Immature natural killer cell (primary cell): ENCODE measurements at regions not wholly inside any gene's neighbourhood (a gene's known extent, or its start where the extent isn't known, plus 50 kb on each side); places are given as distances from the start of the nearest gene placed in this dataset.
"Not testable (repeated sequence)": the region's sequence is repeated elsewhere in the genome, so short reads cannot be mapped to it uniquely, and the experiment has no call there.

Experiments
- DNase-seq, 3 donors: peaks; one replicate each; pipeline ENCODE4 v3.0.0; 2022; ENCODE audit warnings: mixed read lengths in 1 of 3
- H3K27ac Mint-ChIP-seq, 6 donors: one replicate each; pipeline ENCODE4 v1.8.0; 2020; ENCODE audit warnings: mixed read lengths in 6 of 6, mild to moderate bottlenecking in 5 of 6, inconsistent platforms in 4 of 6, moderate library complexity in 3 of 6
- H3K27me3 Mint-ChIP-seq, 3 donors: one replicate each; pipeline ENCODE4 v1.8.0; 2020 to 2021; ENCODE audit warnings: low read depth in 3 of 3, mild to moderate bottlenecking in 3 of 3, mixed read lengths in 3 of 3, moderate library complexity in 3 of 3, inconsistent platforms in 1 of 3
- H3K36me3 Mint-ChIP-seq, 3 donors: one replicate each; pipeline ENCODE4 v1.8.0; 2020; ENCODE audit warnings: mixed read lengths in 3 of 3, inconsistent platforms in 2 of 3, mild to moderate bottlenecking in 2 of 3
- H3K4me1 Mint-ChIP-seq, 2 donors: one replicate each; pipeline ENCODE4 v1.8.0; 2020; ENCODE audit warnings: inconsistent platforms in 2 of 2, mild to moderate bottlenecking in 2 of 2, mixed read lengths in 2 of 2, moderate library complexity in 1 of 2
- H3K4me3 Mint-ChIP-seq, 5 donors: one replicate each; pipeline ENCODE4 v1.8.0; 2020; ENCODE audit warnings: mild to moderate bottlenecking in 5 of 5, mixed read lengths in 5 of 5, inconsistent platforms in 3 of 5, moderate library complexity in 3 of 5
- H3K9me3 Mint-ChIP-seq, 6 donors: one replicate each; pipeline ENCODE4 v1.8.0; 2020; ENCODE audit warnings: mild to moderate bottlenecking in 6 of 6, mixed read lengths in 6 of 6, inconsistent platforms in 4 of 6, moderate library complexity in 3 of 6

DNA sequence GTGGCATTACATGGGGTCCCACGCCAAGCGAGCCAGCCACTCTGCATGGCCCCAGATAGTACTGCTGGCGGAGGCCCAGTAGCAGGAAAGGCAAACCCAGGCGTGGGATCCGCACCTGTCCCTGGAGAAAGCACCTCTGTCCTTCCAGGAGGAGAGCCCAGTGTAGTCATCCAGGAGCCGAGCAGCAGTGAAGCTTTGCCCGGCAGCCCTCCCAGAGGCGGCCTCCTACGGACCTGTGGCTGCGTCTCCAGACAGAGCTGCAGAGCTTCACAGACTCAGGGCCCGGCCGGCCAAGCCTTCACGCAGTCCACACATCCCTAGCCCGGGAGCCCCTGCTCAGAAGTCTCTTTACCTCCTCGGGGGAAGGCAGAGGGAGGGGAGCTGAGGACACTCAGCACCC is 100.8 kb upstream of the PPP1R26 start:
- H3K9me3 Mint-ChIP-seq, result no peaks in the 10 kb centered on the region
- H3K36me3 Mint-ChIP-seq, result no peaks in the 10 kb centered on the region
- H3K4me1 Mint-ChIP-seq, result no peaks in the 10 kb centered on the region
- no peak overlapping the region for H3K27ac Mint-ChIP-seq
- peaks cover 0 to 3% (median 0%) of the 10 kb centered on the region in 3 donors for H3K27me3 Mint-ChIP-seq
- DNase-seq, result no peak
- H3K4me3 Mint-ChIP-seq, result no peak overlapping the region

DNA sequence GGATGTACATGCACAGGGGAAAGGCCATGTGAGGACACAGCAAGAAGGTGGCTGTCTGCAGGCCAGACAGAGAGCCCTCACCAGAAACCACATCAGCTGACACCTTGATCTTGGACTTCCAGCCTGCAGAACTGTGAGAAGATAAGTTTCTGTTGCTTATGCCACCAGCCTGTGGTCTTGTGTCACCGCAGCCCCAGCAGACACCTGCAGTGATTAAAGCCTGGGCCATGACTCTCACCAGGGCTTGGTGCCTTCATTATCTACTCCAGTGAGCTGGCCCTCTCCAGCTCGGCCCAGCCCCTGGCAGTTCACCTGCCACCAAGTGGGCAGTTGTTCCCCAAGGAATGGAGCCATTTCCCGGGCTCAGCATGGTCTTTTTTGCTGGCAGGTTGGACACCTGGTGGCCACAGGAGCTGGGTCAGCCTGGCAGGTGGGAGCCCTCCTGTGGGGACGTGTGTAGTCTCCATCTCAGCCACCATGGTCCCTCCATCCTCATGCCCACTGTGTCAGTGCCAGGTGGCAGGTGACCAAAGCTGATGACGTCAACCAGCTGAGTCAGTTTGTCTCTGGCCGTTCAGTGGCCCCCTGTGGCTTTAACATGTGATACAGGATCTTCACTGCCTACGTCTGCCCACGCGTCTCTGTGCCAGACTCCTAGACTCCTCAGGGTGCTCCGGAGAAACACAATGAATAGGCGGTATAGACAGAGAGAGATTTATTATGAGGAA is 99.9 kb upstream of the PPP1R26 start:
- no peak for DNase-seq
- Mint-ChIP-seq H3K27me3 (peaks cover 0 to 3% (median 0%) of the 10 kb centered on the region in 3 donors), H3K36me3 (no peaks in the 10 kb centered on the region), H3K9me3 (no peaks in the 10 kb centered on the region), H3K4me3 (no peak overlapping the region), H3K27ac (no peak overlapping the region), H3K4me1 (no peaks in the 10 kb centered on the region)

DNA sequence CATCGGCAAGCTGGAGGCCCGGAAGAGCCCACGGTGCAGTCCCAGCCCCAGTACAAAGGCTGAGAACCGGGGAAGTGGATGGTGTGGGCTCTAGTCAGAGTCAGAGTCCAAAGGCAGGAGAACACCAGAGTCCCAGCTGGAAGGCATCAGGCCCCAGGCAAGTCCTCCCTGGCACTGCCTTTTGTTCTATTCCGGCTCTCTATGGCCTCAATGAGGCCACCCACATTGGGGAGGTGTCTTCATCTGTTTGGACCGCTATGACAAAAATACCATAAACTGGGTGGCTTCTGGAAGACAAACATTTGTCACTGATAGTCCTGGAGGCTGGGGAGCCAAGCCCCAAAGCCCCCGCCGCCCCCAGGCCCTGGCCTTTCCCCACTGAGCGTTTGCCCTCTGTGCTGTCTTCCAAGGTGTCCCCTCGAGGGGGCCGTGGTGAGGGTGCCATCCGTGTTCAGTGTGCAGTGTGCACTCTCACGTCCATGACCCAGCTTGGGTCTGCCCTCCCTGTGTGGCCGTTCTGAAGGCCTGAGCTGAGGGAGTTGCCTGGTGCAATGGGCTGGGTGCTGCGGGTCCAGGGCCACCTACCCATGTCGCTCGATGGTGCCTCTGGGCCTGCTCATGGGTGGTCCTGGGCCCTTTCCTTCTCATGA is 99.1 kb upstream of the PPP1R26 start:
- H3K4me3 Mint-ChIP-seq, result no peak overlapping the region
- no peak overlapping the region for H3K27ac Mint-ChIP-seq
- H3K27me3 Mint-ChIP-seq, result peaks cover 0 to 3% (median 0%) of the 10 kb centered on the region in 3 donors

DNA sequence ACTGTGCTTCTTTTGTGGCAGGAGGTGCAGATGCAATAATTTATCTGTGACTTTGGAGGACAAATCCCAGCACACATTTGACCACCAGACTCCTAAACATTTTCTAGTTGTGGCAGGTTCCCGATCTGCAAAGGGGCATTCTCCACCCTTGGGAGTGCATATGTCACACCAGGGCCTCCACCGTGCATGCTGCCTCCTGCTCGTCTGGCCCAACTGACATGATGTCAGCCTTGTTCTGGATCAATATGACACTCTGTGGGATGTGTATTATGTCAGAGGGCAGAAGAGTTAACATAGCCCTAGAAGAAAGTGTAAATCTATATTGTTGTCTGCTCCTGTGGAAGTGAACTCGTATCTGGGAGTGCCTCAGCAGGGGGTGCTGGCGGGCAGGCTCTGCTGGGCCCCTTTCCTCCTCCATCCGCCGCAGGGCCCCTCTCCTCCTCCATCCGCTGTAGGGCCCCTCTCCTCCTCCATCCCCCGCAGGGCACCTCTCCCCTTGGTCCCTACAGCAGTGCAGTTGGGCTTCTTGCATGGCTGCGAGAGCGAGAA is 97.7 kb upstream of the PPP1R26 start:
- H3K4me1 Mint-ChIP-seq, result no peaks in the 10 kb centered on the region
- no peak overlapping the region for H3K4me3 Mint-ChIP-seq
- peaks cover 0 to 3% (median 0%) of the 10 kb centered on the region in 3 donors for H3K27me3 Mint-ChIP-seq

More for the DNA sequence above, 99.1 kb upstream of the PPP1R26 start:
- H3K4me1 Mint-ChIP-seq, result no peaks in the 10 kb centered on the region
- no peak for DNase-seq
- no peaks in the 10 kb centered on the region for H3K9me3 Mint-ChIP-seq
- H3K36me3 Mint-ChIP-seq, result no peaks in the 10 kb centered on the region

DNA sequence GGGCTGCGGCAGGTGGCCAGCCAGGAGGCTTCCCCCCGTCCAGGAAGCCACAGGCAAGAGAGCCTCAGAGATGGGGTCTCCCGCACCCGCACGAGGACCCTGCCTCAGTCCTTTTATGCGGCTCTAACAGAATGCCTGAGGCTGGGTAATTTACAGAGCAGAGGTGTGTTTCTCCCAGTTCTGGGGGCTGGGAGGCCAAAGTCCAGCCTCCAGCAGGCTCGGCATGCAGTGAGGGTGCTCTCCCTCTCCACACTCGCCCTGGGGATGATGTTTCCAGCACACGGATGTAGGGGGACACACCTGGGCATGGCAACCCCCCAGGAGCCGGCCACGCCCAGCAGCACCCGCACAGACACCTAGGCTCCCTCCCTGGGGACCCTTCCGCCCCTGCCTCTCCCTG is 95.4 kb upstream of the PPP1R26 start:
- Mint-ChIP-seq H3K4me1 (no peaks in the 10 kb centered on the region), H3K27me3 (peaks cover 0 to 3% (median 0%) of the 10 kb centered on the region in 3 donors), H3K36me3 (no peaks in the 10 kb centered on the region), H3K27ac (no peak overlapping the region), H3K9me3 (no peaks in the 10 kb centered on the region), H3K4me3 (no peak overlapping the region)
- DNase-seq, result no peak

More for the DNA sequence above, 97.7 kb upstream of the PPP1R26 start:
- DNase-seq, result no peak
- Mint-ChIP-seq H3K27ac (no peak overlapping the region), H3K36me3 (no peaks in the 10 kb centered on the region), H3K9me3 (no peaks in the 10 kb centered on the region)

DNA sequence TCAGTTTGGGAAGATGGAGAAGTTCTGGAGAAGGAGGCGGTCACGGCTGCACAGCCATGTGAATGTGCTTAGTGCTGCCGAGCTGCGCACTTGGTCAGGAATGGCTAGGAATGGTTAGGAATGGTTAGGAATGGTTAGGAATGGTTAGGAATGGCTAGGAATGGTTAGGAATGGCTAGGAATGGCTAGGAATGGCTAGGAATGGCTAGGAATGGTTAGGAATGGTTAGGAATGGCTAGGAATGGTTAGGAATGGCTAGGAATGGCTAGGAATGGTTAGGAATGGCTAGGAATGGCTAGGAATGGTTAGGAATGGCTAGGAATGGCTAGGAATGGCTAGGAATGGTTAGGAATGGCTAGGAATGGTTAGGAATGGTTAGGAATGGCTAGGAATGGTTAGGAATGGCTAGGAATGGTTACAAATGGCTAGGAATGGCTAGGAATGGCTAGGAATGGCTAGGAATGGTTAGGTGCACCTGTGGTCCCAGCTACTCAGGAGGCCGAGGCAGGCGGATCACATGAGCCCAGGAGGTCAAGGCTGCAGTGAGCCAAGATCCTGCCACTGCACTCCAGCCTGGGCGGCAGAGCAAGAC is 94.7 kb upstream of the PPP1R26 start:
- H3K36me3 Mint-ChIP-seq, H3K27ac Mint-ChIP-seq, H3K4me1 Mint-ChIP-seq, H3K27me3 Mint-ChIP-seq, H3K9me3 Mint-ChIP-seq, H3K4me3 Mint-ChIP-seq, DNase-seq: not testable (repeated sequence)

DNA sequence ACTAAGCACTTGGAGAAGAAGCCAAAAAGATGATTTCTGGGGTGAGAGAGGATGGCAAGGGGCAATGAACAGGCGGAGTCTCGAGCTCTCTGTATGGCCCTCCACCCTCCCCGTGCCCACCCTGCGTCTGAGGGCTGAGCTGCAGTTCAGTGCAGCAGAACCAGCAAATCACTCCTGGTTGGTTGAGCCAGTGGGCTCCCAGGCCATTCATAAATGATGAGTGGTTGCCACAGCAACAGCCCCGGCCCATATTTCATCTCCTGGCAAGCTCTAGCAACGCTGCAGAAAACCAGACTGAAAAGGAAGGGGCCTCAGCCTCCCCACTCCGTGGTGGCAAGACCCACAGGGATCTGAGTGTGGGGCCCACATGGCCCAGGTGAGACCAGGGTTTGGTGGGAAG is 93.8 kb upstream of the PPP1R26 start:
- H3K4me3 Mint-ChIP-seq, result no peak overlapping the region
- DNase-seq, result no peak

DNA sequence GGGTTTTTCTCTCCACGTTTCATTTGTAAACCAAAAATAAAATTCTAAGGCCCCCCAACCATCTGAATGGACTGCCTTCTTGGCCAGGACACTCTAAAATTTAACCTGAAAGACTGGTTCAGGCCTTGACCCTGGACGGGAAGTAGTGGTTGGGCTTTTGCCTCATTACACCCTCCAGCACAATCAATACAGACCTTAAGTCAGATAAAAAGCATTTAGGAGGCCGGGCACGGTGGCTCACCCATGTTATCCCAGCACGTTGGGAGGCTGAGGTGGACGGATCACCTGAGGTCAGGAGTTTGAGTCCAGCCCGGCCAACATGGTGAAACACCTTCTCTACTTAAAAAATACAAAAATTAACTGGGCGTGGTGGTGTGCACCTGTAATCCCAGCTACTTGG is 91.6 kb upstream of the PPP1R26 start:
- peaks cover 0 to 2% (median 0%) of the 10 kb centered on the region in 3 donors for H3K27me3 Mint-ChIP-seq
- H3K9me3 Mint-ChIP-seq, result no peaks in the 10 kb centered on the region
- no peak for DNase-seq
- H3K27ac Mint-ChIP-seq, result no peak overlapping the region
- H3K4me1 Mint-ChIP-seq, result no peaks in the 10 kb centered on the region
- H3K36me3 Mint-ChIP-seq, result no peaks in the 10 kb centered on the region
- H3K4me3 Mint-ChIP-seq, result no peak overlapping the region

More for the DNA sequence above, 93.8 kb upstream of the PPP1R26 start:
- Mint-ChIP-seq H3K27me3 (peaks cover 0 to 3% (median 2%) of the 10 kb centered on the region in 3 donors), H3K9me3 (no peaks in the 10 kb centered on the region), H3K4me1 (no peaks in the 10 kb centered on the region), H3K27ac (no peak overlapping the region), H3K36me3 (no peaks in the 10 kb centered on the region)

DNA sequence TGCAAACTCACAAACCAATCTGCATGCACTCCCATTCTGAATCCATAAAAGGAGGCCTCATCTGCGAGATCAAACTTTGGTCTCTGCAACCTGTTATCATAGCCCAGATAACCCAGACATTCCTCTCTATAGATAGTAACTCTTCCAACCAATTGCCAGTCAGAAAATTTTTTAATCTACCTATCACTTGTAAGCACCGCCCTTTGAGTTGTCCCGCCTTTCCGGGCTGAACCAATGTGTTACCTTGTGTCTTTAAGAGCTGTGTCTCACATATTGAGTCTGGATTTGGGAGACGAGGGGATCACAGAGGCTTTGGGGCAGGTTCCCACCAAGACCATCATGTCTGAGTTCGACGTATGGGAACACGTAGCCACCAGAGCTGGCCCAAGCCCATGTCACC is 91.1 kb upstream of the PPP1R26 start:
- Mint-ChIP-seq H3K27ac (no peak overlapping the region), H3K9me3 (no peaks in the 10 kb centered on the region)
- no peak for DNase-seq

DNA sequence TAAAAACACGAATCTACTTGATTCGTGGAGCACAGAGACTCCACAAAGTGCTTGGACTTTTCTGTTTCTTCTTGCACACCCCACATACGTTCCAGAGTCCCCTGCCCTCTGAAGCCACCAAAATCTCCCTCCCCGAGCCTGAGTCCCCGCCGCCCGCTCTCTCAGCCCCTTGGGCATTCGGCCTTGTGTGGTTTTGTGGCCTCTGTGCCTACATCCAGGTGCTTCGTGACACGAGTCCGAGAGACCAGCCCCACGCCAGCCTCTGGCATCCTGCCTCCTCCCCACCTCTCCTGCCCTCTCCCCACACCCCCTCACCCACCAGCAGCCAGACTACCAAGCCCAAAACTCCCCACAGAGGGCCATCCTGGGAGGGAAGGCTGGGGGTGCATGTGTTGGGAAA is 87.8 kb upstream of the PPP1R26 start:
- no peak overlapping the region for H3K4me3 Mint-ChIP-seq
- no peaks in the 10 kb centered on the region for H3K36me3 Mint-ChIP-seq
- DNase-seq, result no peak
- H3K27me3 Mint-ChIP-seq, result peaks cover 0 to 5% (median 2%) of the 10 kb centered on the region in 3 donors
- H3K9me3 Mint-ChIP-seq, result no peaks in the 10 kb centered on the region
- no peaks in the 10 kb centered on the region for H3K4me1 Mint-ChIP-seq
- no peak overlapping the region for H3K27ac Mint-ChIP-seq

More for the DNA sequence above, 91.1 kb upstream of the PPP1R26 start:
- H3K4me1 Mint-ChIP-seq, result no peaks in the 10 kb centered on the region
- peaks cover 0 to 2% (median 0%) of the 10 kb centered on the region in 3 donors for H3K27me3 Mint-ChIP-seq
- H3K4me3 Mint-ChIP-seq, result no peak overlapping the region
- H3K36me3 Mint-ChIP-seq, result no peaks in the 10 kb centered on the region

DNA sequence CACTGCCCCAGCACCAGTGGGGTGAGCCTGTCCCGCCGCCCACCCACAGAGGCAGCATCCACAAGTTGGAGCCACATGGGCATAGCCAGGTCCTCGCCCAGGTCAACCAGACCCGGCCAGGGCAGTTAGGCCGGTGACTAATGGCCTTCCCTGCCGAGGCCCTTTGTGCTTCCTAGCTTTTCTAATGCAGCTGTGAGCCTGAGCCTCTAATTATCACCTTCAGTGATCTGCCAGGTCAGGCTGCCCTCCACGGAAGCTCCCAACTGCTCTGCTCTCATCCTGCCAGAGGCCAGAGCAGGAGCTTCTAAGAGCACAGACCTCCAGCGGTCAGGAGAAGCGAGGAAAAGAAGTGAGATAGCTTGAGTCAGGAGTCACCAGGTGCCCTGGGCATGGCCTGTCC is 87.1 kb upstream of the PPP1R26 start:
- DNase-seq, result no peak
- no peaks in the 10 kb centered on the region for H3K36me3 Mint-ChIP-seq
- no peaks in the 10 kb centered on the region for H3K4me1 Mint-ChIP-seq
- no peak overlapping the region for H3K4me3 Mint-ChIP-seq
- H3K27me3 Mint-ChIP-seq, result peaks cover 0 to 5% (median 2%) of the 10 kb centered on the region in 3 donors
- H3K27ac Mint-ChIP-seq, result no peak overlapping the region
- no peaks in the 10 kb centered on the region for H3K9me3 Mint-ChIP-seq

DNA sequence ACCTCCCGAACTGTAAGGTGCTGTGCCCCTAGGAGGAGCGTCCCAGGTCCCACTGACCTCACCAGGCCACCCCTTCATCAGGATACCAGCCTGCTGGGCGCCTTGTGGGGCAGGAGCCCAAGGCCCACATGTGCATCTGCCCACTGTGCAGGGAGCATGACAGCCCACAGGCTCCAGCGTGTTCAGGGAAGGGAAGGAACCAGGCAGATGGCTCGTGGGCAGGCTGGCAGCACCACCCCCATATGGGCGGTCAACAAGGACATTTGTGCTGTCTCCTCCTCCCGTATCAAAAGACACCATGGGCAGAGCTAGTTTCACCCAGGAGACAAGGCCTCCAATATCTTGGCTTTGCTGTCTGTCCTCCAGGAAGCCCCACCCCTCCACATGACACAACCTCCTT is 85.5 kb upstream of the PPP1R26 start:
- no peak for DNase-seq
- Mint-ChIP-seq H3K4me3 (no peak overlapping the region), H3K9me3 (no peaks in the 10 kb centered on the region), H3K27ac (no peak overlapping the region), H3K27me3 (peaks cover 1 to 5% (median 2%) of the 10 kb centered on the region in 3 donors), H3K36me3 (no peaks in the 10 kb centered on the region), H3K4me1 (no peaks in the 10 kb centered on the region)

DNA sequence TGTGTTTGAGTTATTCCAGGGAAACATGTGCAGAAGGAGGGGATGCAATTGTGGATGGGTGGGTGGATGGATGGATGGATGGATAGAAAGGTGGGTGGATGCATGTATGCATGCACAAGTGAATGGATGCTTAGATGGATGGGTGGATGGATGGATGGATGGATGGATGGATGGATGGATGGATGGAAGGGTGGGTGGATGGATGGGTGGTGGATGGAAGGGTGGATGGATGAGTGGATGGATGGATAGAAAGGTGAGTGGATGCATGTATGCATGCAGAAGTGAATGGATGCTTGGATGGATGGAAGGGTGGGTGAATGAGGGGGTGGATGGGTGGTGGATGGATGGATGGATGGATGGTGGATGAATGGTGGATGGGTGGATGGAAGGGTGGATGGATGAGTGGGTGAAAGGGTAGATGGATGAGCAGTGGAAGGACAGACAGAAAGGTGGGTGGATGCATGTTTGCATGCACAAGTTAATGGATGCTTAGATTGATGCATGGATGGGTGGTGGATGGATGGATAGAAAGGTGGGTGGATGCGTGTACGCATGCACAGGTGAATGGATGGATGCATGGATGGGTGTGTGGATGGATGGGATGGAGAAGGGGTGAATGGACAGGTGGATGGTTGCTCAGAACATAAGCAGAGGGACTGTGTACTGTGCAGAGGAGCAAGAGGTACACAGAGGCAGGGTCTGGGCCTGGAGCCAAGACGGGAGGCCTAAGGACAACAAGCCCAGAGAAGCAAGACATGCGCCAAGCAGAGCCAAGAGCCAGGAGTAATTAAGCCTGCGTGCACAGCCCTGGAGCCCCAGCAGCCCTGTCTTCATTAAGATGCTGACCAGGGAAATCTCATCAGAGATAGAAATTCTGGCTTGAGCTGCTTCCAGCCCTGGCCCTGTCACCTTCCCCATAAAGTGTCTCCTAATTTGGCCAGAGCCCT is 84.6 kb upstream of the PPP1R26 start:
- no peak overlapping the region for H3K27ac Mint-ChIP-seq
- peaks cover 1 to 3% (median 2%) of the 10 kb centered on the region in 3 donors for H3K27me3 Mint-ChIP-seq
- H3K9me3 Mint-ChIP-seq, result no peaks in the 10 kb centered on the region
- no peak overlapping the region for H3K4me3 Mint-ChIP-seq
- no peak for DNase-seq
- H3K36me3 Mint-ChIP-seq, result no peaks in the 10 kb centered on the region
- H3K4me1 Mint-ChIP-seq, result no peaks in the 10 kb centered on the region
